C4-2B (cell line): ENCODE measurements at regions not wholly inside any gene's neighbourhood (a gene's known extent, or its start where the extent isn't known, plus 50 kb on each side); places are given as distances from the start of the nearest gene placed in this dataset.
"Not testable (repeated sequence)": the region's sequence is repeated elsewhere in the genome, so short reads cannot be mapped to it uniquely, and the experiment has no call there.

Experiments used
- ZFX ChIP-seq: fragments of 450-650 bp; IDR thresholded peaks from 2 replicates; pipeline ENCODE4 v1.6.1; 2017
- TF ChIP-seq, protein P1 (sequence below): fragments of 450-650 bp; conservative IDR thresholded peaks from 2 replicates; pipeline ENCODE4 v1.5.1; 2017; ENCODE audit warnings: mild to moderate bottlenecking

DNA sequence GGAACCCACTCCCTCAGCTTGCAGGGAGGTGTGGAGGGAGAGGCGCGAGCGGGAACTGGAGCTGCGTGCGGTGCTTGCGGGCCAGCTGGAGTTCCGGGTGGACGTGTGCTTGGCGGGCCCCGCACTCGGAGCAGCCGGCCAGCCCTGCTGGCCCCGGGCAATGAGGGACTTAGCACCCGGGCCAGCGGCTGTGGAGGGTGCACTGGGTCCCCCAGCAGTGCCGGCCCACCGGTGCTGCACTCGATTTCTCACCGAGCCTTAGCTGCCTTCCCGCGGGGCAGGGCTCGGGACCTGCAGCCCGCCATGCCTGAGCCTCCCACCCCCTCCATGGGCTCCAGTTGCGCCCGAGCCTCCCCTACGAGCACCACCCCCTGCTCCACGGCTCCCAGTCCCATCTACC is 77.5 kb downstream of the TFAP2A start:
- TF ChIP-seq, protein P1, sequence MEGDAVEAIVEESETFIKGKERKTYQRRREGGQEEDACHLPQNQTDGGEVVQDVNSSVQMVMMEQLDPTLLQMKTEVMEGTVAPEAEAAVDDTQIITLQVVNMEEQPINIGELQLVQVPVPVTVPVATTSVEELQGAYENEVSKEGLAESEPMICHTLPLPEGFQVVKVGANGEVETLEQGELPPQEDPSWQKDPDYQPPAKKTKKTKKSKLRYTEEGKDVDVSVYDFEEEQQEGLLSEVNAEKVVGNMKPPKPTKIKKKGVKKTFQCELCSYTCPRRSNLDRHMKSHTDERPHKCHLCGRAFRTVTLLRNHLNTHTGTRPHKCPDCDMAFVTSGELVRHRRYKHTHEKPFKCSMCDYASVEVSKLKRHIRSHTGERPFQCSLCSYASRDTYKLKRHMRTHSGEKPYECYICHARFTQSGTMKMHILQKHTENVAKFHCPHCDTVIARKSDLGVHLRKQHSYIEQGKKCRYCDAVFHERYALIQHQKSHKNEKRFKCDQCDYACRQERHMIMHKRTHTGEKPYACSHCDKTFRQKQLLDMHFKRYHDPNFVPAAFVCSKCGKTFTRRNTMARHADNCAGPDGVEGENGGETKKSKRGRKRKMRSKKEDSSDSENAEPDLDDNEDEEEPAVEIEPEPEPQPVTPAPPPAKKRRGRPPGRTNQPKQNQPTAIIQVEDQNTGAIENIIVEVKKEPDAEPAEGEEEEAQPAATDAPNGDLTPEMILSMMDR, result not testable (repeated sequence)
- not testable (repeated sequence) for TF ChIP-seq ZFX
